ENCODE measurements at regions not wholly inside any gene's neighbourhood (a gene's known extent, or its start where the extent isn't known, plus 50 kb on each side); places are given as distances from the start of the nearest gene placed in this dataset.

GRCh38 chr5:42301349-42301748, 121.9 kb upstream of the GHR start:
- Mint-ChIP-seq H3K27ac (ENCODE audit: low read depth, unreplicated experiment) (peak overlapping the region; percentile 56), H3K4me3 (ENCODE audit: unreplicated experiment) (no peak overlapping the region), H3K27me3 (ENCODE audit: insufficient read depth, unreplicated experiment) (no peaks in the 10 kb centered on the region), H3K4me1 (ENCODE audit: insufficient read depth, unreplicated experiment) (peaks cover 17% of the 10 kb centered on the region), H3K36me3 (ENCODE audit: insufficient read depth, unreplicated experiment) (no peaks in the 10 kb centered on the region), H3K9me3 (ENCODE audit: unreplicated experiment) (no peaks in the 10 kb centered on the region)
- ChIA-PET POLR2A (no interaction called here), CTCF (interaction anchor here (0.6 kb wide), 1 partner anchor 22 kb away, joined by 3 read pairs; no protein-coding TSS in a partner anchor)
- intact Hi-C loops (cut with micrococcal nuclease): no loop called here
- no peak for TF ChIP-seq CTCF (IDR thresholded peaks at IDR 0.05; ENCODE audit: unreplicated experiment)
- DNase-seq (ENCODE audit: unreplicated experiment): no peak
- no TSS peak for BruUV-seq (replicated peaks)

- no peak for DNase-seq (ENCODE audit: unreplicated experiment)
- Mint-ChIP-seq H3K36me3 (ENCODE audit: insufficient read depth, unreplicated experiment) (no peaks in the 10 kb centered on the region), H3K4me1 (ENCODE audit: insufficient read depth, unreplicated experiment) (peaks cover 17% of the 10 kb centered on the region), H3K27me3 (ENCODE audit: insufficient read depth, unreplicated experiment) (no peaks in the 10 kb centered on the region), H3K27ac (ENCODE audit: low read depth, unreplicated experiment) (peak overlapping the region; percentile 56), H3K9me3 (ENCODE audit: unreplicated experiment) (no peaks in the 10 kb centered on the region), H3K4me3 (ENCODE audit: unreplicated experiment) (no peak overlapping the region)
- intact Hi-C loops (cut with micrococcal nuclease): no loop called here
- no peak for TF ChIP-seq CTCF (IDR thresholded peaks at IDR 0.05; ENCODE audit: unreplicated experiment)
- ChIA-PET CTCF (no interaction called here), POLR2A (interaction anchor here (0.7 kb wide), 1 partner anchor 483 kb away, joined by 4 read pairs; no protein-coding TSS in a partner anchor)
- BruUV-seq (replicated peaks): no TSS peak
Measured at GRCh38 chr5:42302186-42302585, 121.1 kb upstream of the GHR start.

- POLR2A ChIA-PET: no interaction called here
- no peaks in the 10 kb centered on the region for H3K27me3 Mint-ChIP-seq (ENCODE audit: insufficient read depth, unreplicated experiment)
- H3K36me3 Mint-ChIP-seq (ENCODE audit: insufficient read depth, unreplicated experiment): no peaks in the 10 kb centered on the region
- intact Hi-C loops (cut with micrococcal nuclease): no loop called here
- no peak overlapping the region for H3K27ac Mint-ChIP-seq (ENCODE audit: low read depth, unreplicated experiment)
- H3K9me3 Mint-ChIP-seq (ENCODE audit: unreplicated experiment): no peaks in the 10 kb centered on the region
- TF ChIP-seq CTCF (IDR thresholded peaks at IDR 0.05; ENCODE audit: unreplicated experiment): no peak
- no peak for DNase-seq (ENCODE audit: unreplicated experiment)
- H3K4me1 Mint-ChIP-seq (ENCODE audit: insufficient read depth, unreplicated experiment): peaks cover 13% of the 10 kb centered on the region
- CTCF ChIA-PET: no interaction called here
- no peak overlapping the region for H3K4me3 Mint-ChIP-seq (ENCODE audit: unreplicated experiment)
- BruUV-seq (replicated peaks): no TSS peak
Measured at GRCh38 chr5:42306287-42306686, 117.0 kb upstream of the GHR start.

- ChIA-PET CTCF (no interaction called here), POLR2A (interaction anchor here (0.7 kb wide), 1 partner anchor 261 kb away, joined by 3 read pairs; no protein-coding TSS in a partner anchor)
- Mint-ChIP-seq H3K27me3 (ENCODE audit: insufficient read depth, unreplicated experiment) (no peaks in the 10 kb centered on the region), H3K4me3 (ENCODE audit: unreplicated experiment) (no peak overlapping the region), H3K27ac (ENCODE audit: low read depth, unreplicated experiment) (no peak overlapping the region), H3K36me3 (ENCODE audit: insufficient read depth, unreplicated experiment) (no peaks in the 10 kb centered on the region), H3K9me3 (ENCODE audit: unreplicated experiment) (no peaks in the 10 kb centered on the region), H3K4me1 (ENCODE audit: insufficient read depth, unreplicated experiment) (no peaks in the 10 kb centered on the region)
- BruUV-seq (replicated peaks): no TSS peak
- intact Hi-C loops (cut with micrococcal nuclease): no loop called here
- DNase-seq (ENCODE audit: unreplicated experiment): peak; percentile 4
- no peak for TF ChIP-seq CTCF (IDR thresholded peaks at IDR 0.05; ENCODE audit: unreplicated experiment)
Measured at GRCh38 chr5:42309865-42310264, 113.4 kb upstream of the GHR start.

Data from MCF 10A (cell line).